LNCAP (cell line): ENCODE measurements at regions not wholly inside any gene's neighbourhood (a gene's known extent, or its start where the extent isn't known, plus 50 kb on each side); places are given as distances from the start of the nearest gene placed in this dataset.

ENCODE experiments used
- CTCF ChIP-seq: fragments of 450-650 bp; IDR thresholded peaks from 2 replicates; pipeline ENCODE4 v1.5.1; 2017; ENCODE audit warnings: mild to moderate bottlenecking

GRCh38 chr17:55668312-55668920 is 54.2 kb downstream of the TMEM100 start:
- TF ChIP-seq CTCF: no peak

- TF ChIP-seq CTCF: no peak
Observed at GRCh38 chr17:55666806-55667205, 55.9 kb downstream of the TMEM100 start.

GRCh38 chr17:55664287-55664686 is 58.4 kb downstream of the TMEM100 start:
- TF ChIP-seq CTCF: no peak

- no peak for TF ChIP-seq CTCF
Observed at GRCh38 chr17:55663400-55663799, 59.3 kb downstream of the TMEM100 start.

- no peak for TF ChIP-seq CTCF
Observed at GRCh38 chr17:55661963-55662834, 60.5 kb downstream of the TMEM100 start.

- no peak for TF ChIP-seq CTCF
Observed at GRCh38 chr17:55661256-55661758, 61.4 kb downstream of the TMEM100 start.

GRCh38 chr17:55660178-55660886 is 62.3 kb downstream of the TMEM100 start:
- TF ChIP-seq CTCF: no peak
